Neural cell (in vitro differentiated cells): ENCODE measurements at regions not wholly inside any gene's neighbourhood (a gene's known extent, or its start where the extent isn't known, plus 50 kb on each side); places are given as distances from the start of the nearest gene placed in this dataset.

Experiments used
- CTCF ChIP-seq: fragments of 450-650 bp; IDR thresholded peaks from 2 replicates; pipeline ENCODE4 v1.5.1; 2014; ENCODE audit warnings: antibody characterized with exemption, mild to moderate bottlenecking, moderate library complexity; ENCODE audit not compliant: poor library complexity, severe bottlenecking
- RAD21 ChIP-seq: fragments of 450-650 bp; conservative IDR thresholded peaks from 2 replicates; pipeline ENCODE4 v1.6.1; 2014; ENCODE audit warnings: antibody characterized with exemption, mild to moderate bottlenecking, moderate library complexity
- REST ChIP-seq: IDR thresholded peaks from 2 replicates; pipeline ENCODE4 v1.6.1; 2012; ENCODE audit warnings: borderline replicate concordance

- no peak for TF ChIP-seq RAD21
- TF ChIP-seq CTCF = no peak
- TF ChIP-seq REST = no peak
Observed at GRCh38 chr13:79937311-79937710, 403.6 kb downstream of the SPRY2 start.
